Thyroid gland (tissue), 4 donors: ENCODE measurements at regions not wholly inside any gene's neighbourhood (a gene's known extent, or its start where the extent isn't known, plus 50 kb on each side); places are given as distances from the start of the nearest gene placed in this dataset.

Experiments used
- POLR2A ChIP-seq, 2 donors: fragments of 450-650 bp; IDR thresholded peaks; one replicate each; pipeline ENCODE4 v1.6.1; 2017; ENCODE audit warnings: antibody characterized with exemption in 2 of 2, mild to moderate bottlenecking in 2 of 2, moderate library complexity in 1 of 2
- TF ChIP-seq, protein P1 (sequence below), 6 experiments: fragments of 200-600 bp in 3 of 6; fragments of 450-650 bp in 3 of 6; sonication (generic) in 3 of 6; IDR thresholded peaks; one replicate each; pipeline ENCODE4 v1.5.1; 2016 to 2019; ENCODE audit warnings: antibody characterized with exemption in 6 of 6, mild to moderate bottlenecking in 2 of 6, inconsistent platforms in 1 of 6, moderate library complexity in 1 of 6

DNA sequence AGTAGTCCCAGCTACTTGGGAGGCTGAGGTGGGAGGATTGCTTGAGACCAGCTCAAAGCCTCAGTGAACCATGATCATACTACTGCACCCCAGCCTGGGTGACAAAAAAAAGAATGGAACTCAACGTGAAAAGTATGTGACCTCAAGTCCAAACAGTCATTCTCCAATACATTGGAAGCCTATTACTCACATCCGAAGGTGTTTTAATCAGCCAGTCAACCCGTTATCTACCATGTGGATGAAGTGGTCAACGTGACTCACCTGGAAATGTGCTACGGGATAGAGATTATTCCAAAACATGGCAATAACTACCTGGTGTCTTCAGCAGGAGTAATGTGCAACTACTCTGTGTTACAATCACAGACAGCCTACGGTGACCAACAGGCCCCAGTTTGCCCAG is 85.8 kb upstream of the TOP1 start:
- no peak for TF ChIP-seq POLR2A (IDR thresholded peaks at IDR 0.05)
- TF ChIP-seq, protein P1, sequence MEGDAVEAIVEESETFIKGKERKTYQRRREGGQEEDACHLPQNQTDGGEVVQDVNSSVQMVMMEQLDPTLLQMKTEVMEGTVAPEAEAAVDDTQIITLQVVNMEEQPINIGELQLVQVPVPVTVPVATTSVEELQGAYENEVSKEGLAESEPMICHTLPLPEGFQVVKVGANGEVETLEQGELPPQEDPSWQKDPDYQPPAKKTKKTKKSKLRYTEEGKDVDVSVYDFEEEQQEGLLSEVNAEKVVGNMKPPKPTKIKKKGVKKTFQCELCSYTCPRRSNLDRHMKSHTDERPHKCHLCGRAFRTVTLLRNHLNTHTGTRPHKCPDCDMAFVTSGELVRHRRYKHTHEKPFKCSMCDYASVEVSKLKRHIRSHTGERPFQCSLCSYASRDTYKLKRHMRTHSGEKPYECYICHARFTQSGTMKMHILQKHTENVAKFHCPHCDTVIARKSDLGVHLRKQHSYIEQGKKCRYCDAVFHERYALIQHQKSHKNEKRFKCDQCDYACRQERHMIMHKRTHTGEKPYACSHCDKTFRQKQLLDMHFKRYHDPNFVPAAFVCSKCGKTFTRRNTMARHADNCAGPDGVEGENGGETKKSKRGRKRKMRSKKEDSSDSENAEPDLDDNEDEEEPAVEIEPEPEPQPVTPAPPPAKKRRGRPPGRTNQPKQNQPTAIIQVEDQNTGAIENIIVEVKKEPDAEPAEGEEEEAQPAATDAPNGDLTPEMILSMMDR (IDR thresholded peaks at IDR 0.05), result no peak
